ENCODE measurements at regions not wholly inside any gene's neighbourhood (a gene's known extent, or its start where the extent isn't known, plus 50 kb on each side); places are given as distances from the start of the nearest gene placed in this dataset.

DNA sequence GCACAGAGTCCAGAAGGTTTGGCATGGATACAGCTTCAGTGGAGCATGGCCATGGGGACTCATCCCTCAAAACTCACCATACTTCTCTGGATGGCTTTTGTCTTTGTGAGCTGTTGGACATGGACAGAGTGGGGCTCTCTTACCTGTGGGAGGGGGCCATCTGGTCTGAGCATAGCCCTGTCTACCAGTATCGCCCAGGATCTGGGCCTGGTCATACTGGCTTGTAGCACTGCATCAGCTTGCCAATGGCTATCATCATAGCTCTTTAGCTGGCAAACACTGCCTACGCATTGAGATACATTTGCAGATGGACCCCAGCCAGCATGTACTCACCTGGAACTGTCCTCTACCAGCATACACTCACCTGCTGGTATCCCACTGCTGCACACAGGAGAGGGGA lies 975.2 kb upstream of the NOVA1 start:
- TF ChIP-seq SP7 (tag by site-specific recombination; IDR thresholded peaks at IDR 0.05) (no peak), ZNF146 (tag by site-specific recombination; IDR thresholded peaks at IDR 0.05) (no peak), ZNF747 (tag by site-specific recombination; IDR thresholded peaks at IDR 0.05) (no peak), ZNF776 (tag by site-specific recombination; IDR thresholded peaks at IDR 0.05; ENCODE audit: borderline replicate concordance) (no peak), YY1 (tag by site-specific recombination; IDR thresholded peaks at IDR 0.05) (no peak), ZNF37A (tag by site-specific recombination; IDR thresholded peaks at IDR 0.05) (no peak), SCRT1 (tag by site-specific recombination; IDR thresholded peaks at IDR 0.05; ENCODE audit: borderline replicate concordance) (no peak), ZNF174 (tag by site-specific recombination; IDR thresholded peaks at IDR 0.05) (no peak), ZBTB1 (tag by site-specific recombination; IDR thresholded peaks at IDR 0.05) (no peak), ZNF660 (tag by site-specific recombination; IDR thresholded peaks at IDR 0.05) (no peak)
- TF ChIP-seq, protein P1, sequence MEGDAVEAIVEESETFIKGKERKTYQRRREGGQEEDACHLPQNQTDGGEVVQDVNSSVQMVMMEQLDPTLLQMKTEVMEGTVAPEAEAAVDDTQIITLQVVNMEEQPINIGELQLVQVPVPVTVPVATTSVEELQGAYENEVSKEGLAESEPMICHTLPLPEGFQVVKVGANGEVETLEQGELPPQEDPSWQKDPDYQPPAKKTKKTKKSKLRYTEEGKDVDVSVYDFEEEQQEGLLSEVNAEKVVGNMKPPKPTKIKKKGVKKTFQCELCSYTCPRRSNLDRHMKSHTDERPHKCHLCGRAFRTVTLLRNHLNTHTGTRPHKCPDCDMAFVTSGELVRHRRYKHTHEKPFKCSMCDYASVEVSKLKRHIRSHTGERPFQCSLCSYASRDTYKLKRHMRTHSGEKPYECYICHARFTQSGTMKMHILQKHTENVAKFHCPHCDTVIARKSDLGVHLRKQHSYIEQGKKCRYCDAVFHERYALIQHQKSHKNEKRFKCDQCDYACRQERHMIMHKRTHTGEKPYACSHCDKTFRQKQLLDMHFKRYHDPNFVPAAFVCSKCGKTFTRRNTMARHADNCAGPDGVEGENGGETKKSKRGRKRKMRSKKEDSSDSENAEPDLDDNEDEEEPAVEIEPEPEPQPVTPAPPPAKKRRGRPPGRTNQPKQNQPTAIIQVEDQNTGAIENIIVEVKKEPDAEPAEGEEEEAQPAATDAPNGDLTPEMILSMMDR (tag by site-specific recombination; IDR thresholded peaks at IDR 0.05), result no peak

All from HEK293 (cell line).